Activated naive CD4-positive, alpha-beta T cell treated with anti-CD3 and anti-CD28 coated beads for 36 hours (primary cell): ENCODE measurements at regions not wholly inside any gene's neighbourhood (a gene's known extent, or its start where the extent isn't known, plus 50 kb on each side); places are given as distances from the start of the nearest gene placed in this dataset.

Experiments
- CTCF ChIA-PET: fragments of 350-600 bp; sonication (Branson Sonifier 250); formaldehyde crosslinking; loops from one replicate; lab custom pipeline; 2021; ENCODE audit warnings: antibody characterized with exemption; lab: Charles Lee
- DNase-seq: peaks from one replicate; pipeline ENCODE4 v3.0.0-alpha.2; 2020
- H3K27ac Mint-ChIP-seq: one replicate; pipeline ENCODE4 v1.8.0; 2021; ENCODE audit warnings: mild to moderate bottlenecking, mixed read lengths
- H3K27me3 Mint-ChIP-seq: one replicate; pipeline ENCODE4 v1.8.0; 2021; ENCODE audit warnings: low read depth, mixed read lengths
- H3K36me3 Mint-ChIP-seq: one replicate; pipeline ENCODE4 v1.8.0; 2021; ENCODE audit warnings: low read depth, mixed read lengths
- H3K4me1 Mint-ChIP-seq: one replicate; pipeline ENCODE4 v1.8.0; 2021; ENCODE audit warnings: low read depth, mixed read lengths
- H3K4me3 Mint-ChIP-seq: one replicate; pipeline ENCODE4 v1.8.0; 2021; ENCODE audit warnings: mild to moderate bottlenecking, moderate library complexity, mixed read lengths
- H3K9me3 Mint-ChIP-seq: one replicate; pipeline ENCODE4 v1.8.0; 2021; ENCODE audit warnings: mixed read lengths
- intact Hi-C: fragments of 100-400 bp; cut with micrococcal nuclease; formaldehyde crosslinking; loops from one replicate; pipeline ENCODE4 v1.15.1; 2023

GRCh38 chr2:163474889-163475288 lies 260.9 kb downstream of the FIGN start:
- intact Hi-C loops, result no loop called here
- no peak for DNase-seq
- no peak overlapping the region for H3K4me3 Mint-ChIP-seq
- H3K9me3 Mint-ChIP-seq, result peaks cover 9% of the 10 kb centered on the region
- no peak overlapping the region for H3K27ac Mint-ChIP-seq
- CTCF ChIA-PET, result no interaction called here
- H3K36me3 Mint-ChIP-seq, result no peaks in the 10 kb centered on the region
- no peaks in the 10 kb centered on the region for H3K4me1 Mint-ChIP-seq
- H3K27me3 Mint-ChIP-seq, result no peaks in the 10 kb centered on the region

- intact Hi-C loops, result no loop called here
- H3K4me3 Mint-ChIP-seq, result no peak overlapping the region
- no peak overlapping the region for H3K27ac Mint-ChIP-seq
- H3K27me3 Mint-ChIP-seq, result no peaks in the 10 kb centered on the region
- DNase-seq, result no peak
- no peaks in the 10 kb centered on the region for H3K36me3 Mint-ChIP-seq
- H3K4me1 Mint-ChIP-seq, result no peaks in the 10 kb centered on the region
- CTCF ChIA-PET, result no interaction called here
- H3K9me3 Mint-ChIP-seq, result peaks cover 9% of the 10 kb centered on the region
Observed at GRCh38 chr2:163474319-163474744, 261.5 kb downstream of the FIGN start.

GRCh38 chr2:163471947-163472346 lies 263.9 kb downstream of the FIGN start:
- Mint-ChIP-seq H3K4me1 (no peaks in the 10 kb centered on the region), H3K27ac (no peak overlapping the region), H3K4me3 (no peak overlapping the region), H3K27me3 (no peaks in the 10 kb centered on the region), H3K9me3 (peaks cover 2% of the 10 kb centered on the region), H3K36me3 (no peaks in the 10 kb centered on the region)
- CTCF ChIA-PET, result interaction anchor here (0.6 to 0.7 kb wide), 2 partner anchors 127 to 496 kb away, joined by 3 to 4 read pairs; no protein-coding TSS in a partner anchor
- intact Hi-C loops, result no loop called here
- no peak for DNase-seq

GRCh38 chr2:163469561-163469962 lies 266.2 kb downstream of the FIGN start:
- Mint-ChIP-seq H3K27ac (no peak overlapping the region), H3K27me3 (peaks cover 3% of the 10 kb centered on the region), H3K4me3 (no peak overlapping the region), H3K9me3 (peaks cover 3% of the 10 kb centered on the region), H3K36me3 (no peaks in the 10 kb centered on the region), H3K4me1 (no peaks in the 10 kb centered on the region)
- DNase-seq, result no peak
- CTCF ChIA-PET, result no interaction called here
- intact Hi-C loops, result no loop called here

- Mint-ChIP-seq H3K27ac (no peak overlapping the region), H3K36me3 (no peaks in the 10 kb centered on the region), H3K4me3 (no peak overlapping the region), H3K4me1 (no peaks in the 10 kb centered on the region), H3K27me3 (peaks cover 3% of the 10 kb centered on the region), H3K9me3 (peaks cover 3% of the 10 kb centered on the region)
- intact Hi-C loops, result no loop called here
- DNase-seq, result no peak
- CTCF ChIA-PET, result no interaction called here
Observed at GRCh38 chr2:163467251-163467630, 268.6 kb downstream of the FIGN start.

- no peak overlapping the region for H3K27ac Mint-ChIP-seq
Observed at GRCh38 chr2:163466331-163467250, 269.2 kb downstream of the FIGN start.

GRCh38 chr2:163465440-163465839 lies 270.4 kb downstream of the FIGN start:
- intact Hi-C loops, result no loop called here
- H3K9me3 Mint-ChIP-seq, result peaks cover 3% of the 10 kb centered on the region
- DNase-seq, result no peak
- no peaks in the 10 kb centered on the region for H3K36me3 Mint-ChIP-seq
- CTCF ChIA-PET, result no interaction called here
- H3K27ac Mint-ChIP-seq, result no peak overlapping the region
- no peak overlapping the region for H3K4me3 Mint-ChIP-seq
- no peaks in the 10 kb centered on the region for H3K4me1 Mint-ChIP-seq
- H3K27me3 Mint-ChIP-seq, result peaks cover 3% of the 10 kb centered on the region

More at GRCh38 chr2:163466331-163467250, 269.2 kb downstream of the FIGN start:
- Mint-ChIP-seq H3K9me3 (peaks cover 3% of the 10 kb centered on the region), H3K4me1 (no peaks in the 10 kb centered on the region), H3K36me3 (no peaks in the 10 kb centered on the region), H3K4me3 (no peak overlapping the region), H3K27me3 (peaks cover 3% of the 10 kb centered on the region)
- CTCF ChIA-PET, result no interaction called here
- no peak for DNase-seq
- intact Hi-C loops, result no loop called here

GRCh38 chr2:163463411-163463810 lies 272.4 kb downstream of the FIGN start:
- no peaks in the 10 kb centered on the region for H3K4me1 Mint-ChIP-seq
- no peak overlapping the region for H3K4me3 Mint-ChIP-seq
- intact Hi-C loops, result no loop called here
- no peak for DNase-seq
- peaks cover 3% of the 10 kb centered on the region for H3K27me3 Mint-ChIP-seq
- no peak overlapping the region for H3K27ac Mint-ChIP-seq
- H3K36me3 Mint-ChIP-seq, result no peaks in the 10 kb centered on the region
- H3K9me3 Mint-ChIP-seq, result peaks cover 3% of the 10 kb centered on the region
- CTCF ChIA-PET, result no interaction called here

- H3K4me3 Mint-ChIP-seq, result no peak overlapping the region
- peaks cover 3% of the 10 kb centered on the region for H3K27me3 Mint-ChIP-seq
- CTCF ChIA-PET, result no interaction called here
- no peaks in the 10 kb centered on the region for H3K36me3 Mint-ChIP-seq
- intact Hi-C loops, result no loop called here
- no peaks in the 10 kb centered on the region for H3K4me1 Mint-ChIP-seq
- no peak for DNase-seq
- H3K9me3 Mint-ChIP-seq, result peaks cover 3% of the 10 kb centered on the region
- no peak overlapping the region for H3K27ac Mint-ChIP-seq
Observed at GRCh38 chr2:163462993-163463392, 272.8 kb downstream of the FIGN start.

GRCh38 chr2:163459986-163460385 lies 275.8 kb downstream of the FIGN start:
- intact Hi-C loops, result no loop called here
- Mint-ChIP-seq H3K9me3 (peaks cover 1% of the 10 kb centered on the region), H3K4me1 (no peaks in the 10 kb centered on the region), H3K27me3 (no peaks in the 10 kb centered on the region), H3K27ac (no peak overlapping the region), H3K4me3 (no peak overlapping the region), H3K36me3 (no peaks in the 10 kb centered on the region)
- no peak for DNase-seq
- CTCF ChIA-PET, result no interaction called here

GRCh38 chr2:163456953-163457743 lies 278.7 kb downstream of the FIGN start:
- CTCF ChIA-PET, result no interaction called here
- intact Hi-C loops, result no loop called here
- Mint-ChIP-seq H3K4me3 (no peak overlapping the region), H3K9me3 (no peaks in the 10 kb centered on the region), H3K36me3 (no peaks in the 10 kb centered on the region), H3K27ac (no peak overlapping the region), H3K27me3 (no peaks in the 10 kb centered on the region), H3K4me1 (no peaks in the 10 kb centered on the region)
- DNase-seq, result no peak

- no peak for DNase-seq
- CTCF ChIA-PET, result no interaction called here
Observed at GRCh38 chr2:163455815-163456214, 280.0 kb downstream of the FIGN start.

More at GRCh38 chr2:163455815-163456214, 280.0 kb downstream of the FIGN start:
- H3K4me3 Mint-ChIP-seq, result no peak overlapping the region
- no peaks in the 10 kb centered on the region for H3K4me1 Mint-ChIP-seq
- H3K27ac Mint-ChIP-seq, result no peak overlapping the region
- no peaks in the 10 kb centered on the region for H3K9me3 Mint-ChIP-seq
- no peaks in the 10 kb centered on the region for H3K36me3 Mint-ChIP-seq
- no peaks in the 10 kb centered on the region for H3K27me3 Mint-ChIP-seq
- intact Hi-C loops, result no loop called here
